Activated CD8-positive, alpha-beta memory T cell treated with anti-CD3 and anti-CD28 coated beads for 4 hours (primary cell): ENCODE measurements at regions not wholly inside any gene's neighbourhood (a gene's known extent, or its start where the extent isn't known, plus 50 kb on each side); places are given as distances from the start of the nearest gene placed in this dataset.

Source experiments
- DNase-seq, 2 donors: peaks; one replicate each; pipeline ENCODE4 v3.0.0-alpha.2; 2020; ENCODE audit warnings: low read depth in 2 of 2

- DNase-seq = no peak
Observed at GRCh38 chr2:105621038-105621437, 123.7 kb upstream of the NCK2 start.

DNA sequence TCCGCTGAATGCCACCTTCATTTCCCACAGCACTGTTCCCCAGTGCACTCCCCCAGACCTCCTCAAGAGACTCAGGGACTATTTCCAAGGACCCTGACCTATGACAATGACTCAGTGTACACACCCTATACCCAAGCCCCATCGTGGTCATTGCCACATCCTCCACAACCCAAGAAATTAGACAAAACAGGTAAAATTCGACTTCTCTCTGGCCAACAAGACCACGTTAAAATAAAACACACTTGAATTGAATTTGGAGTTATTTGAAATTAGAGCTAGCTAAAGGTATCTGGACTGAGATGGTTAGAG, 126.4 kb upstream of the NCK2 start:
- DNase-seq = no peak

DNA sequence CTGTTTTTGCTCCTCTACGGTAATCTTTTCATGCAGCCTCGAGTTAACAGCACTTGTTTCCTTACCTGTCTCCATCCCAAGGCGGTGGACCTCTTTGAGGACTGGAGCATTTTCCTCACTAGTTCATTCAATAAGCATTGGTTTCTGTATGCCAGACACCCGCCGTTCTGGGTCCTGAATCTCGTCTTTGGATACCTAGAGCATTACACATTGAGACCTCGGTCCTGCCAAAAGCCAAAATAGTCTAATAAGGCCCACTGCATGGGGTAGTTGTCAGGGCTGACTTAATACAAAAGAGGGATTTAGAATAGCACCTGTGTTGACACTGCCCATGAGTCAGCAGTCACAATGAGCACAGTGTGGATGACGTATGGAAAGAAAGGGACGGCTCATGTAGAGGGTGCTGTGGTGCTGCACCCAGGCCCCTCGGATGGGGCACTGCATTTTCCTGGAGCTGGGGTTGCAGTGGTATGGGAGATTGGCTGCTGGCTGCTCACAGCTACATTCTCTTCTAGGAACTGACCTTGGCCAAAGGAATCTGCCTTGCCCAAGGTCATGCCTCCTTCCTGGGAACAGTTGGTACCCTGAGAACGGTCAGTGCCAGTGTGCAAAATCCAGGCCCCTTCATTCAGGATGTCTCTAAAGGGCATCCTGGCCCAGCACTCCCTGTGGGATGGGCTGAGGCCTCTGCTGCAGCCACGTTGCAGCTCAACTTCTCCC, 126.9 kb upstream of the NCK2 start:
- DNase-seq = no peak

DNA sequence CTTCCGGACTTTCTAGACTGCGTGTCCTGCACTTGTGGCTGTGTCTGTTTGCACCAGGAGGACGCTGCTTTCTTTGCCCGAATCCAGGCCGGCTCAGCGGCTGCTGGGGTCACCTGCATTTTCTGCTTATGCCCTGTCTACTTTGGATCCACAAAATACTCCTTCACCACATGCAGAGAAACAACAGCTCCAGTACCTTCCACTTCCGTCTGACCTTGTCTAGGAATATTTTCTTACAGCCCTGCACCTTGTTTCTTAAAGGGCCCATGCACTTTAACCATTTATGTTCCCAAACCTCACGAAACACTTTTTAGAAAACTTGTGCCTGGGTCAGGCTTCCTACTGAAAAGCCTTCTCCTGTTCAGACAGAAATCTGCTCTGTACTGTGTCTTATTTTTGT, 129.4 kb upstream of the NCK2 start:
- DNase-seq = no peak

DNA sequence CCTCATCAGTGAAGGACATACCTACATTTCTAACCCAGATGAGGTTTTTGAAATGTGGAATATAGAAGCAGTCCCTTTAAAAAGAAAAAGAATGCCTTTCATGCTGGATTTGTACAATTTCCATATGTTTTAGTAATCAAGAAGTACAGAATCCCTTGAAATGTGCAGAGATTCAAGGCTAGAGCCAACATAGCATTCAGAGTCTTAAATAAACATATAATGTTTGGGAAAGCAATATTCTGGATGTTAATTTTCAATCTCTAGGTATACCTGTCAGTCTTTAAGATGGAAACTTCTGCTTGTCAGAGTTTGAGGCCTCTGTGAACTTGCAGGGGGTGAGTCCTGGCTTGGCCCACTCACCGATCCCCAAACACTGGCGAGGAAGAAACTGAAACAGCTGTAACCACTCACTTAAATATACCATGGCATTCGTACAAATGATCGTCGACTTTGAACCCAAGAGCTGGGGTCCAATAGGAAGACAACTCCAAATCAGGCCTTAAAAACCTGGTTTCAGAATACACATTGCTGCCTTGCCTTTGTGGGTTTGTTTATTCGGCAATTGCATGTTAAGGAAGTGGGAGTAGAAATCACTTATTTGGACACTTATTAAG, 132.8 kb upstream of the NCK2 start:
- no peak for DNase-seq

DNA sequence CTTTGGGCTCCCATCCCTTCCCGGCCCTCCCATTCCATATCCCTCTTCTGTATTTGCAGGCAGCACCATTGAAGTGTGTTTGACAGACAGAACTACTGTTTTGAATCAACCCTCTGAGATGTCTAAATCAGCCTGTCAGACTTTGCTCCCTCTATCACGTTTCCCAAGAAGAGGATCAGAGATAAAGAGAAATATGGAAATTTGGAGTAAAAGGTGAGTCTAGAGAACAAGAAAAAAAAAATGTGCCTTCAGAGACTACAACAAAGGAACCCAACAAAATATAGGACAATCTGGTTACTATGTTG, 133.4 kb upstream of the NCK2 start:
- DNase-seq = no peak

DNA sequence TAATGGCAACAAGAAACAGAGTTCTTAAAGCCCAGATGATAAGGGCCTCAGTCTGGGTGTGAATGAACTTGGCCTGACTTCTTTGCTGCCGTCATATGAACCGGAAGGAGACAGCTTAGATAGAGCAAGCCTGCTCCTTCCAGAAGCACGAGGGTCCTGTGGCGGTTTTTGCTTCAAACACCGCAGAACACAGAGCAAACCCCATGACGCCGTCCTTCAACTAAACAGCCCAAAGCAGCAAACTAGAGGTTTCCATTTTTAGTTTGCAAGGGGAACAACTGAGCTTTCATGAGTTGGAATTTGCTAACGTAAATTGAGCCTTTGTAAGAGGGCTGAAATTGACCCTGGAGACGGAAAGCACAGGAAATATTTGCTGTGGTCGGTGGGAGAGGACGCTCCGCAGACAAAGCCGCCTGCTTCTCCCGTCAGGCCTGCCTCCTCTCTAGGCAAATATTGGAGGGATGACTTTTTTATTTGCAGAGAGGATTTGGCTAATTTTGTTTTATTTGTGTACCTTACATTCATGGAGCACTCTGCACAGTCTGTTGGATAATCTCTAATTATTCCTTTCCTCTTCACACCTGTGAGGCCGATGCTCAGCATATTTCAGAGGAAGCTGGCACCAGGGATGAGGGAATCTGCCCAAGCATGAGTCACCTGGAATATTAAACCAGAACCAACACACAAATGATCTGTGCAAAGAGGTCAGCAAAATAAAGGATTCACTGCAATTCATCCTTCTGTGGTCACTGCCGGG, 134.0 kb upstream of the NCK2 start:
- DNase-seq = no peak

- DNase-seq = no peak
Observed at GRCh38 chr2:105609746-105610402, 134.8 kb upstream of the NCK2 start.

DNA sequence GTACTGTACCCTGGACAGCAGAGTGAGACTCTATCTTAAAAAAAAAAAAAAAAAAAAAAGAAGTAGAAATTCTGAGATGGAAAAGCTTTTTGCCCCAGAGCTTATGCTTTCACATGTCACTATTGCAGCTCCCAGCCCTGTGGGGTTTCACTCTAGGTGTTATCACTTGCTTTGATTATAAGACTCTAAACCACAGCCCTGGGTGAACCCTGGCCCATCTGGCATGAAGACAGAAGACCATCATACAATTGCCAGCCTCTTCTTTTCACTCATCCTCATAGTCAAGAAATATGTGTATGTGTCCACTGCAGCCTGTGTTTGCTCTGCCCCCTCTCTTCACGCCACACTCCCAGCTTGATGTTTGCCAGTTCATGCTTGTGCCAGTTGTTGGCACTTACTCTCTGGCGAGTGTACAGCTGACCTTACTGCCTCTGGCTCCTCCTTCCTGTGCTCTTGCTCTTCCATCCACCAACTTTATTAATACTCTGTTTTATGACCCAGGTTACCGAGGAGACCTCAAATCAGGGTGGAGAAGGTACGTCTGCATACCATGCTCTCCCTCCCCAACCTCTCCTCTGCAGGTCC, 136.7 kb upstream of the NCK2 start:
- no peak for DNase-seq

DNA sequence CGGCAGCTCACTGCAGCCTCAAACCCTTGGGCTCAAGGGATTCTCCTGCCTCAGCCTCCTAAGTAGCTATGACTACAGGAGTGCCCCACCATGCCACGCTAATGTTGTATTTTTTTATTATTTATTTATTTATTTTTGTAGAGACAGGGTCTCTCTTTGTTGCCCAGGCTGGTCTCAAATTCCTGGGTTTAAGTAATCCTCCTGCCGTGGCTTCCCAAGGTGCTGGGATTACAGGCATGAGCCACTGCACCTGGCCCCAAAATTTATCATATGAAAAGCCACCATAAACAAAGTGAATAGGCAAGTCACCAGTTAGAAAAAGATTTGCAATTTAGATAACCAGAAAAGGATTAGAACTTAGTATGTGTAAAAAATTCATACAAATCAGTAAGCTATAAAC, 138.6 kb upstream of the NCK2 start:
- no peak for DNase-seq

- no peak for DNase-seq
Observed at GRCh38 chr2:105604938-105605337, 139.8 kb upstream of the NCK2 start.

- DNase-seq = no peak
Observed at GRCh38 chr2:105600949-105601794, 143.5 kb upstream of the NCK2 start.

DNA sequence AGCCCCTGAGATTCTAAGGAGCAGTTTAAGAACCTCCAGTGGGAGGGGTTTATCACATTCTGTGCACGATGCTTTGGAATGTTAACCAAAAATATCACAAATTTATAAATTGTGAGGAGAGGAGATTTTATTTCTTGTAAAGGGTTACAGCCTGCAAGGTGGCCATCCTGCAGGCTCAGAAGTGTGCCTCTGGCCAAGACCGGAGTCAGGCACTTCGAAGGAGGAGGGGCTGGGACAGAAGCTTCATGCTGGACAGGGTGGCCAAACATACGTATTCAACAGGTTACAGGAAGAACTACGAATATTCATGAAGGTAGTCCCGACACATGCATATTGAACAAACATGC, 144.1 kb upstream of the NCK2 start:
- DNase-seq = no peak

GRCh38 chr2:105600037-105600442, 144.7 kb upstream of the NCK2 start:
- no peak for DNase-seq

DNA sequence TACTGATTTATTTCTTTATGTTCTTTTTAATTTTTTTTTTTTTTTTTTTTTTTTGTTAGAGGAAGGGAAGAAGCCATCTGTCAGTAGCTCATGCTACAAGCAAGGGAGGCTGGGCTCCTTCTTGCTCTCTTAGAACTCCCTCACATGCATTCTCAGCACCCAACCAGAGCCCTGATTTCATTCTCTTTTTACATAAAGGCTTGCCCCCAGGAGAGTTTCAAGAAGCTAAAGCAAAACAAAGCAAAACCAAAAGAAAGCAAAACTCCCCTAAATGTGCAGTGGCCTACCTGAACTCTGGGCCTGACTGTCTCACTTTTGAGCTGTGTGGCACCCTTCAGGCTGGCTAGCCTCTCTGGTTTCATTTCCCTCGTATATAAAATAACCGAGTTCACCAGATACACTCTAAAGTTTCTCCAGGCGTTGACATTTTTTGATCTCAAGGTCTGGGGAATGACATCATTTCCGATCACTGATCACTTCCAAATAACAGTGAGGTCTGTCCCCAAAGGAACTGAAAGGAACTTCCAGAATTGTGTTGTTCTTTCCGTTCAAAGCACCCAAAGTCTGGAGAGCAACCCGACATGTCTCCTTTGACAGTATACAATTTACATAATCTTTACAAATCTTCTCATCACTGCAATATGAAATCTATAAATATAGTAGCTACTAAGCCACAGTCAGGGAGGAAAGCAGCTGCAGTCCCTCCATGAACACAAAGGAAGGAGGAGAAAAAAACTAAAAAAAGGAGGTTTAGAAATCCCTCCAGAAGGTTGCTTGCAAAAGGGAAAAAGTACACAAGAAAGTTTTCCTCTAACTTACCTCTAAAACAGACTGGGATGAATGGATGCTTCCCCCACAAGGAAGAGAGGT, 145.6 kb upstream of the NCK2 start:
- DNase-seq = no peak

DNA sequence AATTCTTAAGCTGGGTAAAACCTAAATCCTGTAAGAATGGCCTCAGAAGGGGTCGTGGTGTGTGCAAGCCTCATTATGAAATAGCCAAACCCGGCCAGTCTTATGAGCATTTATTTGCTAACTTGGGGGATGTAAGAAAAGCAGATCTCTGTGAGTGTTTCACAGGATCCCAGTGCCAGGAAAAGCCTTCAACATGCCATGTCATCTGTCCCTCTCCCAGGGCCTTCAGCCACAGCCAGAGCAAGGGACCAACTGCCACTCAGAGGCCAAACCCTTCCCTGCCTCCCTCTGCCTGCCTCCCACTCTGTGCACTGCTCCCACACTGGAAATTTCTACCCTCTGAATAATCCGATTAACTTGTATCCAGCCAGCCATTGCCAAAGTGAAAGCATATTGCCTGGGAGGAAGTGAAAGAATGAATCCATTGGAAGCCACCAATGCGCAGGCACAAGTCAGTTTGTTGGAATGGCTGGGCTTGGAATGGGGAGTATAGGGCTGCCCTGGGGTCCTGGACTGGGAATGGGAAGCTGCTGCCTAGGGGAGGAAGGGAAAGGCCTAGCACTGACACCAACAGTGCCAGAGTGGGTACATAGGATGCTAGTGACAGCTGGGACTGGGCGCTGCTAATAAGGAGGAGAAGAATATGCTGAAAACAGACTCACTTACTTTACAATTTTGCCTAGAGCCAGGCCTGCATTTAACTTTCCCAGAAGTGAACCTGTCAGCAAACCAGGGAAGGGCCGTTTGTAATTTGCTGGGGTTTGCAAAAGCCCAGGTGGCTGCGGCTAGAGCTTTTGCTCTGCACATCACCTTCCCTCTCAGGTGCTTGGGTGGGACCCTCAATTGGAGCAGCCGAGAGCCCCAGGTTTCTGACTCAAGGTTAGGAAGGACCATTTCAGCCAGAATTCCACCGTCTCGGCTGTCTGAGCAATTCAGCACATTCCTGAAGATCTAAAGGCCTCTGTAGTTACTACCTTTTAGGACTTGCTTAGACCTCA, 146.6 kb upstream of the NCK2 start:
- no peak for DNase-seq

DNA sequence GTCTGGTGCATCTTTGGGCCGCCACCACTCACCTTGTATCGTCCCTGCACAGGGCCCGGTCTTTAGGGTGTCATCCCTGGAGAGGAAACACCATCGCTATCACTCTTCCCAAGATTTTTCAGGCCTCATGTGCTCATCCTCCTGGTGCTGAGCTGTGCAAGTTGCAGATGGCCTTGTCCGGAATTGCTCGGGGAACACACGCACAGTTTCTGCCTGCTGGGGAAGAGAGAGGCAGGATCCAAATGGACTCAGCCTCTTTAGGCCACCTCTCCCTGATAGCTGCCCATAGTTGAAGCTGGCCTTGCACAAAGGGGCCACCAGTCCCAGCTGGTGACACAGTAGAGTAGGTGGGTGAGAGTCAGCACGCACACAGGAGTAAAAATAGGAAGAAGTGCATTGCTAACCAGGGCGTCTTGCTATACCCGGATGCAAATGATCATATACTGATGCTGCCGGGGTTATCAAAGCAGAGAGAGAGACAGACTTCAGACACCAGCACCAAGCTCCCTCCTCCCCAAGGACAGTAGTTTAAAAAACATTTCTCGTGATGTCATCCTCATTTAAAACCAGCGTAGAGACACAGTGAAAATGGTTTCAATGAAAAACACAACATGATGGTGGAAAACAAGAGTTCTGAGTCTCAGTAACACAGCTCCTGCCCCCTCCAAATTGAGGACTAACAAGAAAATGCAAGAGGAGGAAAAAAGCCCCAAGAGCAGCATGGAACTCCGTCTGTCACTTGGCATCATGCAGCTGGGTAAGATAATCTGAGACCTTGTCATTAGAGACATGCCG, 147.5 kb upstream of the NCK2 start:
- no peak for DNase-seq

DNA sequence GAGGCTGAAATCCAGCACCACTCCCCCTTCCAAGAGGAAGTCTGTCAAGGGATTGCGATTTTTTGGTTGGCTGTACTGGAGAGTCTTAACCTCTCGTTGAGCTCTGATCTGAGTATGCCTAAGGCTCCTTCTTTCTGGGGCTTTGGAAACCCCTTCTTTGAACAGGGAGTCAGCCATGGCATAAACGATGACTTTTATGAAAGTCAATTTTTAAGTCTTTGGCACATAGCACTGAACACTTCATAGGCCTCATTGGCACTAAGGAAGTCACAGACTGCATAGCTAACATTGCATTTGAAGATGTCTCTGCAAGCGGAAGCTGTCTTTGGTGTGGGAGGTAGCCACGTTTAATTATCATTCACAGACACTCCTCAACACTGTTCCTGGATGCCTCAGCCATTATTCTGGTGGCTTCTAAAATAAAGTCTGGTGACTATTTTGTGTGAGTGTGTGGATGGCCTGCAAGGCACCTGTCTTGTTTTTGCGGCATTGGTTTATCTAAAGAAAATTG, 148.2 kb upstream of the NCK2 start:
- no peak for DNase-seq
